Liver (tissue), 3 donors: ENCODE measurements at regions not wholly inside any gene's neighbourhood (a gene's known extent, or its start where the extent isn't known, plus 50 kb on each side); places are given as distances from the start of the nearest gene placed in this dataset.

Experiments
- ATF3 ChIP-seq: IDR thresholded peaks from 2 replicates; pipeline ENCODE4 v1.6.1; 2016; ENCODE audit warnings: antibody characterized with exemption
- CTCF ChIP-seq: fragments of 150-350 bp; IDR thresholded peaks from 2 replicates; pipeline ENCODE4 v1.5.1; 2017; ENCODE audit warnings: improper control_type of control experiment, low read depth, low read length; ENCODE audit not compliant: missing input control
- EGR1 ChIP-seq, 2 donors: IDR thresholded peaks; 2 replicates each; pipeline ENCODE4 v1.6.1; 2016 to 2018; ENCODE audit warnings: antibody characterized with exemption in 2 of 2, low read depth in 2 of 2
- RAD21 ChIP-seq, 2 donors: IDR thresholded peaks; 2 replicates each; pipeline ENCODE4 v1.6.1; 2016; ENCODE audit warnings: antibody characterized with exemption in 2 of 2, mild to moderate bottlenecking in 2 of 2
- REST ChIP-seq: IDR thresholded peaks from 2 replicates; pipeline ENCODE4 v1.6.1; 2016; ENCODE audit warnings: antibody characterized with exemption, mild to moderate bottlenecking
- TAF1 ChIP-seq: conservative IDR thresholded peaks from 2 replicates; pipeline ENCODE4 v1.6.1; 2016; ENCODE audit warnings: antibody characterized with exemption, mild to moderate bottlenecking
- YY1 ChIP-seq: IDR thresholded peaks from 2 replicates; pipeline ENCODE4 v1.6.1; 2016; ENCODE audit warnings: antibody characterized with exemption, mild to moderate bottlenecking
- ZBTB33 ChIP-seq: IDR thresholded peaks from 2 replicates; pipeline ENCODE4 v1.6.1; 2016; ENCODE audit warnings: antibody characterized with exemption
- donor health status: healthy.
- donor health status: healthy.

- TF ChIP-seq CTCF (no peak), REST (no peak), RAD21 (IDR thresholded peaks at IDR 0.05) (no peak), ATF3 (no peak), ZBTB33 (no peak), EGR1 (IDR thresholded peaks at IDR 0.05; ENCODE audit: low read depth in 2 of 2) (no peak), TAF1 (no peak), YY1 (no peak)
Observed at GRCh38 chr3:82004266-82004665, 242.8 kb upstream of the GBE1 start.
